Loucy (cell line): ENCODE measurements at regions not wholly inside any gene's neighbourhood (a gene's known extent, or its start where the extent isn't known, plus 50 kb on each side); places are given as distances from the start of the nearest gene placed in this dataset.

ENCODE experiments used
- H2AFZ ChIP-seq: fragments of 200-600 bp; sonication (generic); 2 replicates; pipeline ENCODE4 v1.6.0; 2016; ENCODE audit warnings: antibody characterized with exemption, mild to moderate bottlenecking, low read length, moderate library complexity
- H3F3A ChIP-seq: fragments of 200-600 bp; 2 replicates; pipeline ENCODE4 v1.6.0; 2016; ENCODE audit warnings: antibody characterized with exemption, low read depth, mild to moderate bottlenecking
- H3K27me3 ChIP-seq: fragments of 200-600 bp; sonication (generic); 2 replicates; pipeline ENCODE4 v1.6.1; 2014; ENCODE audit warnings: low read length, mild to moderate bottlenecking; ENCODE audit not compliant: insufficient read depth, poor library complexity, severe bottlenecking
- H3K36me3 ChIP-seq: fragments of 200-600 bp; sonication (generic); 2 replicates; pipeline ENCODE4 v1.6.1; 2016; ENCODE audit warnings: low read length; ENCODE audit not compliant: insufficient read depth
- H3K4me1 ChIP-seq: fragments of 200-600 bp; sonication (generic); 2 replicates; pipeline ENCODE4 v1.5.1; 2014; ENCODE audit warnings: low read length, mild to moderate bottlenecking; ENCODE audit not compliant: insufficient read depth, poor library complexity, severe bottlenecking
- H3K4me2 ChIP-seq: fragments of 200-600 bp; sonication (generic); 2 replicates; pipeline ENCODE4 v1.6.0; 2014; ENCODE audit warnings: antibody characterized with exemption, low read length, low read depth, mild to moderate bottlenecking; ENCODE audit not compliant: poor library complexity, severe bottlenecking
- H3K4me3 ChIP-seq: fragments of 200-600 bp; sonication (generic); 2 replicates; pipeline ENCODE4 v1.5.1; 2014; ENCODE audit warnings: low read length, mild to moderate bottlenecking, mixed read lengths; ENCODE audit not compliant: poor library complexity, severe bottlenecking
- H3K79me2 ChIP-seq: fragments of 200-600 bp; sonication (generic); 2 replicates; pipeline ENCODE4 v1.6.1; 2014; ENCODE audit warnings: low read length; ENCODE audit not compliant: insufficient read depth
- H3K9ac ChIP-seq: fragments of 200-600 bp; sonication (generic); 2 replicates; pipeline ENCODE4 v1.6.0; 2014; ENCODE audit warnings: mild to moderate bottlenecking, low read depth, low read length, moderate library complexity; ENCODE audit not compliant: poor library complexity, severe bottlenecking
- H3K9me2 ChIP-seq: fragments of 200-600 bp; sonication (generic); replicated peaks from 2 replicates; pipeline ENCODE4 v1.6.1; 2016; ENCODE audit warnings: low read depth, low read length, mixed read lengths
- H3K9me3 ChIP-seq: fragments of 200-600 bp; sonication (generic); 2 replicates; pipeline ENCODE4 v1.6.1; 2014; ENCODE audit warnings: mild to moderate bottlenecking, antibody characterized with exemption, low read length, low read depth; ENCODE audit not compliant: insufficient read depth
- H4K20me1 ChIP-seq: fragments of 200-600 bp; sonication (generic); 2 replicates; pipeline ENCODE4 v1.6.0; 2014; ENCODE audit warnings: antibody characterized with exemption, low read length, mild to moderate bottlenecking; ENCODE audit not compliant: insufficient read depth, poor library complexity, severe bottlenecking
- EZH2phosphoT487 ChIP-seq: fragments of 200-600 bp; IDR thresholded peaks from 2 replicates; pipeline ENCODE4 v1.6.1; 2018; ENCODE audit warnings: antibody characterized with exemption, mild to moderate bottlenecking, moderate library complexity, borderline replicate concordance
- TF ChIP-seq, protein P1 (sequence below): fragments of 200-600 bp; sonication (generic); conservative IDR thresholded peaks from 2 replicates; pipeline ENCODE4 v1.5.1; 2014; ENCODE audit warnings: mild to moderate bottlenecking, antibody characterized with exemption, low read length

GRCh38 chr14:59015482-59015881, 173.0 kb upstream of the DAAM1 start:
- TF ChIP-seq, protein P1, sequence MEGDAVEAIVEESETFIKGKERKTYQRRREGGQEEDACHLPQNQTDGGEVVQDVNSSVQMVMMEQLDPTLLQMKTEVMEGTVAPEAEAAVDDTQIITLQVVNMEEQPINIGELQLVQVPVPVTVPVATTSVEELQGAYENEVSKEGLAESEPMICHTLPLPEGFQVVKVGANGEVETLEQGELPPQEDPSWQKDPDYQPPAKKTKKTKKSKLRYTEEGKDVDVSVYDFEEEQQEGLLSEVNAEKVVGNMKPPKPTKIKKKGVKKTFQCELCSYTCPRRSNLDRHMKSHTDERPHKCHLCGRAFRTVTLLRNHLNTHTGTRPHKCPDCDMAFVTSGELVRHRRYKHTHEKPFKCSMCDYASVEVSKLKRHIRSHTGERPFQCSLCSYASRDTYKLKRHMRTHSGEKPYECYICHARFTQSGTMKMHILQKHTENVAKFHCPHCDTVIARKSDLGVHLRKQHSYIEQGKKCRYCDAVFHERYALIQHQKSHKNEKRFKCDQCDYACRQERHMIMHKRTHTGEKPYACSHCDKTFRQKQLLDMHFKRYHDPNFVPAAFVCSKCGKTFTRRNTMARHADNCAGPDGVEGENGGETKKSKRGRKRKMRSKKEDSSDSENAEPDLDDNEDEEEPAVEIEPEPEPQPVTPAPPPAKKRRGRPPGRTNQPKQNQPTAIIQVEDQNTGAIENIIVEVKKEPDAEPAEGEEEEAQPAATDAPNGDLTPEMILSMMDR: no peak
- no peak for TF ChIP-seq EZH2phosphoT487
- Histone ChIP-seq H3K36me3 (no peaks in the 10 kb centered on the region), H3K4me3 (no peak overlapping the region), H3K9me3 (no peaks in the 10 kb centered on the region), H3F3A (no peaks in the 10 kb centered on the region), H3K79me2 (no peaks in the 10 kb centered on the region), H3K9ac (no peak overlapping the region), H2AFZ (no peak overlapping the region), H3K27me3 (no peaks in the 10 kb centered on the region), H3K9me2 (no peaks in the 10 kb centered on the region), H4K20me1 (no peaks in the 10 kb centered on the region), H3K4me1 (no peaks in the 10 kb centered on the region), H3K4me2 (no peak overlapping the region)

- Histone ChIP-seq H2AFZ (no peak overlapping the region), H3K9me3 (no peaks in the 10 kb centered on the region), H3K36me3 (no peaks in the 10 kb centered on the region), H3K4me2 (no peak overlapping the region), H3K9me2 (no peaks in the 10 kb centered on the region), H3K27me3 (no peaks in the 10 kb centered on the region), H3F3A (no peaks in the 10 kb centered on the region), H3K4me3 (no peak overlapping the region), H3K79me2 (no peaks in the 10 kb centered on the region), H3K9ac (no peak overlapping the region), H4K20me1 (no peaks in the 10 kb centered on the region), H3K4me1 (no peaks in the 10 kb centered on the region)
- no peak for TF ChIP-seq EZH2phosphoT487
- TF ChIP-seq, protein P1: no peak
Observed at GRCh38 chr14:59017285-59017965, 171.0 kb upstream of the DAAM1 start.

- Histone ChIP-seq H4K20me1 (no peaks in the 10 kb centered on the region), H3K27me3 (no peaks in the 10 kb centered on the region), H3K4me1 (no peaks in the 10 kb centered on the region), H3K36me3 (no peaks in the 10 kb centered on the region), H3K9me3 (no peaks in the 10 kb centered on the region), H3K9ac (no peak overlapping the region), H3K4me3 (no peak overlapping the region), H3K79me2 (no peaks in the 10 kb centered on the region), H2AFZ (no peak overlapping the region), H3F3A (no peaks in the 10 kb centered on the region), H3K4me2 (no peak overlapping the region), H3K9me2 (no peaks in the 10 kb centered on the region)
- TF ChIP-seq, protein P1: no peak
- no peak for TF ChIP-seq EZH2phosphoT487
Observed at GRCh38 chr14:59018460-59018859, 170.0 kb upstream of the DAAM1 start.
